SIG-M5 treated with dmso at 0.1 percent for 504 hours (cell line): ENCODE measurements at regions not wholly inside any gene's neighbourhood (a gene's known extent, or its start where the extent isn't known, plus 50 kb on each side); places are given as distances from the start of the nearest gene placed in this dataset.
"Not testable (repeated sequence)": the region's sequence is repeated elsewhere in the genome, so short reads cannot be mapped to it uniquely, and the experiment has no call there.

Experiments
- DNase-seq: peaks from one replicate; lab custom pipeline; 2025; ENCODE audit not compliant: unreplicated experiment; lab: John Stamatoyannopoulos, UW

- DNase-seq, result not testable (repeated sequence)
These were observed 615.9 kb upstream of the DEFB115 start for GRCh38 chr20:30641522-30641921.

GRCh38 chr20:30660982-30661381 is 596.5 kb upstream of the DEFB115 start:
- not testable (repeated sequence) for DNase-seq

- not testable (repeated sequence) for DNase-seq
These were observed 589.0 kb upstream of the DEFB115 start for GRCh38 chr20:30668418-30668817.

GRCh38 chr20:30669330-30670029 is 588.0 kb upstream of the DEFB115 start:
- DNase-seq, result not testable (repeated sequence)

- DNase-seq, result not testable (repeated sequence)
These were observed 586.3 kb upstream of the DEFB115 start for GRCh38 chr20:30671120-30671519.

- DNase-seq, result not testable (repeated sequence)
These were observed 581.4 kb upstream of the DEFB115 start for GRCh38 chr20:30675988-30676564.

- DNase-seq, result not testable (repeated sequence)
These were observed 575.2 kb upstream of the DEFB115 start for GRCh38 chr20:30682236-30682635.

GRCh38 chr20:30712861-30713260 is 544.6 kb upstream of the DEFB115 start:
- not testable (repeated sequence) for DNase-seq

- not testable (repeated sequence) for DNase-seq
These were observed 537.9 kb upstream of the DEFB115 start for GRCh38 chr20:30719415-30720199.

GRCh38 chr20:30723511-30723910 is 534.0 kb upstream of the DEFB115 start:
- not testable (repeated sequence) for DNase-seq

- DNase-seq, result peak; percentile 12
These were observed 533.4 kb upstream of the DEFB115 start for GRCh38 chr20:30723934-30724687.

- DNase-seq, result not testable (repeated sequence)
These were observed 532.8 kb upstream of the DEFB115 start for GRCh38 chr20:30724688-30725074.

- not testable (repeated sequence) for DNase-seq
These were observed 532.3 kb upstream of the DEFB115 start for GRCh38 chr20:30725188-30725587.

GRCh38 chr20:30728271-30728885 is 529.1 kb upstream of the DEFB115 start:
- DNase-seq, result not testable (repeated sequence)
